ENCODE measurements at regions not wholly inside any gene's neighbourhood (a gene's known extent, or its start where the extent isn't known, plus 50 kb on each side); places are given as distances from the start of the nearest gene placed in this dataset.

GRCh38 chr4:125368146-125368545, 53.4 kb downstream of the FAT4 start:
- TF ChIP-seq, protein P1, sequence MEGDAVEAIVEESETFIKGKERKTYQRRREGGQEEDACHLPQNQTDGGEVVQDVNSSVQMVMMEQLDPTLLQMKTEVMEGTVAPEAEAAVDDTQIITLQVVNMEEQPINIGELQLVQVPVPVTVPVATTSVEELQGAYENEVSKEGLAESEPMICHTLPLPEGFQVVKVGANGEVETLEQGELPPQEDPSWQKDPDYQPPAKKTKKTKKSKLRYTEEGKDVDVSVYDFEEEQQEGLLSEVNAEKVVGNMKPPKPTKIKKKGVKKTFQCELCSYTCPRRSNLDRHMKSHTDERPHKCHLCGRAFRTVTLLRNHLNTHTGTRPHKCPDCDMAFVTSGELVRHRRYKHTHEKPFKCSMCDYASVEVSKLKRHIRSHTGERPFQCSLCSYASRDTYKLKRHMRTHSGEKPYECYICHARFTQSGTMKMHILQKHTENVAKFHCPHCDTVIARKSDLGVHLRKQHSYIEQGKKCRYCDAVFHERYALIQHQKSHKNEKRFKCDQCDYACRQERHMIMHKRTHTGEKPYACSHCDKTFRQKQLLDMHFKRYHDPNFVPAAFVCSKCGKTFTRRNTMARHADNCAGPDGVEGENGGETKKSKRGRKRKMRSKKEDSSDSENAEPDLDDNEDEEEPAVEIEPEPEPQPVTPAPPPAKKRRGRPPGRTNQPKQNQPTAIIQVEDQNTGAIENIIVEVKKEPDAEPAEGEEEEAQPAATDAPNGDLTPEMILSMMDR (conservative IDR thresholded peaks at IDR 0.05 in 1 of 2, IDR thresholded peaks at IDR 0.05 in 1 of 2; ENCODE audit: low read depth in 1 of 2, low read length in 2 of 2) = no peak
- TF ChIP-seq EZH2 (IDR thresholded peaks at IDR 0.05; ENCODE audit: low read length, missing control alignments) = no peak

Data from fibroblast of lung (primary cell).